HepG2 (cell line): ENCODE measurements at regions not wholly inside any gene's neighbourhood (a gene's known extent, or its start where the extent isn't known, plus 50 kb on each side); places are given as distances from the start of the nearest gene placed in this dataset.

Experiments used
- ATAC-seq: fragments of 200-7000 bp; cut with Tn5 transposase; 3 replicates; pipeline ENCODE4 v1.9.1; 2020; ENCODE audit warnings: mild to moderate bottlenecking, moderate library complexity
- BruUV-seq: library from RNA; stranded (reverse); fragments of 400-500 nt; replicated peaks from 2 replicates; lab custom pipeline; 2021; lab: Mats Ljungman, UMichigan
- CTCF ChIA-PET: fragments of 300-600 bp; formaldehyde crosslinking; extraction: SDS; loops from one replicate; lab custom pipeline; 2021; ENCODE audit warnings: low total read pairs, inconsistent platforms, low intra/inter-chr PET ratio; lab: Yijun Ruan, JAX
- POLR2A ChIA-PET: fragments of 350-600 bp; sonication (Branson Sonifier 250); formaldehyde crosslinking; loops from one replicate; lab custom pipeline; 2020; ENCODE audit warnings: antibody characterized with exemption, inconsistent platforms; lab: Yijun Ruan, JAX
- DNase-seq: peaks from one replicate; pipeline ENCODE4 v3.0.0-alpha.2; 2015; ENCODE audit warnings: low spot score
- FAIRE-seq: peaks from 3 replicates; lab custom pipeline; 2011; peaks lifted over from hg19 to GRCh38; lab: Jason Lieb, UNC
- H2AFZ ChIP-seq: one replicate; pipeline ENCODE4 v1.6.1; 2011; ENCODE audit warnings: low read length, inconsistent platforms
- H3K27ac ChIP-seq: fragments of 300-600 bp; 3 replicates; pipeline ENCODE4 v1.8.0; 2011; ENCODE audit warnings: mixed run types, mild to moderate bottlenecking, mixed read lengths, low read length, inconsistent platforms; ENCODE audit not compliant: insufficient read depth; ENCODE audit errors: extremely low read length
- H3K27me3 ChIP-seq, 2 experiments: fragments of 200-600 bp in 1 of 2; 2 replicates in 1 of 2; 3 replicates in 1 of 2; pipeline versions ENCODE4 v1.6.0 to v1.8.0; 2011; ENCODE audit warnings: low read length in 2 of 2, mild to moderate bottlenecking in 2 of 2, moderate library complexity in 2 of 2, inconsistent platforms in 1 of 2; ENCODE audit not compliant: insufficient read depth in 2 of 2, control insufficient read depth in 1 of 2
- H3K36me3 ChIP-seq, 2 experiments: fragments of 200-600 bp in 1 of 2; replicated peaks in 1 of 2; 2 replicates in 1 of 2; 3 replicates in 1 of 2; pipeline versions ENCODE4 v1.5.1 to v1.8.0; 2011; ENCODE audit warnings: low read length in 2 of 2, inconsistent platforms in 1 of 2; ENCODE audit not compliant: insufficient read depth in 2 of 2, control insufficient read depth in 1 of 2
- H3K4me1 ChIP-seq: 2 replicates; pipeline ENCODE4 v1.5.1; 2012; ENCODE audit warnings: low read length, inconsistent platforms; ENCODE audit not compliant: insufficient read depth
- H3K4me2 ChIP-seq: 2 replicates; pipeline ENCODE4 v1.6.0; 2011; ENCODE audit warnings: low read depth, low read length, inconsistent platforms
- H3K4me3 ChIP-seq, 3 experiments: fragments of 200-600 bp in 1 of 3; sonication (generic), shearing (Covaris generic) in 1 of 3; replicated peaks in 1 of 3; 2 replicates each; pipeline ENCODE4 v1.5.1; 2011 to 2016; ENCODE audit warnings: low read length in 3 of 3, inconsistent platforms in 2 of 3, low read depth in 2 of 3, mild to moderate bottlenecking in 2 of 3, control low read depth in 1 of 3, mixed read lengths in 1 of 3; ENCODE audit not compliant: insufficient read depth in 1 of 3
- H3K79me2 ChIP-seq: one replicate; pipeline ENCODE4 v1.6.1; 2011; ENCODE audit warnings: low read length, inconsistent platforms; ENCODE audit not compliant: insufficient read depth
- H3K9ac ChIP-seq: 2 replicates; pipeline ENCODE4 v1.6.0; 2011; ENCODE audit warnings: mild to moderate bottlenecking, low read depth, low read length, inconsistent platforms; ENCODE audit not compliant: insufficient read depth
- H3K9me3 ChIP-seq: 2 replicates; pipeline ENCODE4 v1.5.1; 2012; ENCODE audit warnings: mild to moderate bottlenecking, low read length
- H4K20me1 ChIP-seq: 2 replicates; pipeline ENCODE4 v1.6.0; 2011; ENCODE audit warnings: inconsistent platforms, mild to moderate bottlenecking, low read length, moderate library complexity; ENCODE audit not compliant: insufficient read depth
- FOXJ3 ChIP-seq: sonication (generic); formaldehyde crosslinking; IDR thresholded peaks from 2 replicates; pipeline ENCODE4 v1.4.0; 2020; ENCODE audit warnings: missing genetic modification reagents, mild to moderate bottlenecking, borderline replicate concordance
- KMT2A ChIP-seq: sonication (generic); formaldehyde crosslinking; IDR thresholded peaks from 2 replicates; pipeline ENCODE4 v1.4.0; 2020; ENCODE audit warnings: missing genetic modification reagents
- PRPF4 ChIP-seq: fragments of 200-400 bp; formaldehyde crosslinking; IDR thresholded peaks from 2 replicates; pipeline ENCODE4 v1.6.1; 2016; ENCODE audit warnings: low read length, low read depth; ENCODE audit not compliant: poor library complexity, severe bottlenecking
- ZNF775 ChIP-seq: sonication (generic); formaldehyde crosslinking; IDR thresholded peaks from 2 replicates; pipeline ENCODE4 v1.4.0; 2020; ENCODE audit warnings: missing genetic modification reagents, mild to moderate bottlenecking, moderate library complexity, borderline replicate concordance
- WGBS: methylation state at CpG from one replicate; pipeline ENCODE4 v1.1.6; 2017; ENCODE audit warnings: low lambda C conversion rate; 5-methylcytosine and 5-hydroxymethylcytosine counted together
- in situ Hi-C: cut with HindIII; loops from 2 replicates; pipeline ENCODE4 v1.10.0; 2017; ENCODE audit warnings: low pct_unique_long_range_greater_than_20kb; ENCODE audit not compliant: extremely low pct_ligation_motif_present
- intact Hi-C: fragments of 100-400 bp; cut with micrococcal nuclease; formaldehyde crosslinking; loops from one replicate; pipeline ENCODE4 v1.10.0; 2022; ENCODE audit not compliant: unreplicated experiment
- TF ChIP-seq, protein P1 (sequence below), 2 experiments: fragments of 450-650 bp in 1 of 2; sonication (generic) in 1 of 2; formaldehyde crosslinking in 1 of 2; IDR thresholded peaks; 2 replicates each; pipeline versions ENCODE4 v1.6.1 to v1.8.0; 2016 to 2022; ENCODE audit warnings: antibody characterized with exemption in 1 of 2, mild to moderate bottlenecking in 1 of 2, missing genetic modification reagents in 1 of 2
- TF ChIP-seq, protein P2 (sequence below): sonication (generic); formaldehyde crosslinking; IDR thresholded peaks from 2 replicates; pipeline ENCODE4 v1.4.0; 2020; ENCODE audit warnings: missing genetic modification reagents
- TF ChIP-seq, protein P3 (sequence below): sonication (generic); formaldehyde crosslinking; IDR thresholded peaks from 2 replicates; pipeline ENCODE4 v1.4.0; 2020; ENCODE audit warnings: missing genetic modification reagents

- TF ChIP-seq ZNF775: no peak
These were observed 1134.3 kb downstream of the NCAM2 start (continued) for GRCh38 chr21:22132358-22133071.

DNA sequence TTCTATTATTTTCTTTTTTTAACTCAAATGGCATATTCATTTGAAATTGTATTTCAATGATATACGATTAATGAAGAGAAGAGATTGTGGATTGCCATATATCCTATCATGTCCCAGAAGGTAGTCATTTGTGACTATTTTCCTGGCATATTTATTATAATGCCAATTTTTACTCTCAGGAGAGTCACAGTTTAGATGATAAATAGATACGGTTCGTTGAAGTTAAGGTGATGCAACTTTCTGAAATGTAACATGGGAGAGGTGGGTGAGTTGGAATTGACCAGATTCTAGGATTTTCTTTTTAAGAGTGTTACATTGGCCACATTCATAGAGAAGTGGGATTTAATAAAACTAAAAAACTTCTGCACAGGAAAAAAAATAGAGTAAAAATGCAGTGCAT is 1138.5 kb downstream of the NCAM2 start:
- POLR2A ChIA-PET: no interaction called here
- TF ChIP-seq, protein P1, sequence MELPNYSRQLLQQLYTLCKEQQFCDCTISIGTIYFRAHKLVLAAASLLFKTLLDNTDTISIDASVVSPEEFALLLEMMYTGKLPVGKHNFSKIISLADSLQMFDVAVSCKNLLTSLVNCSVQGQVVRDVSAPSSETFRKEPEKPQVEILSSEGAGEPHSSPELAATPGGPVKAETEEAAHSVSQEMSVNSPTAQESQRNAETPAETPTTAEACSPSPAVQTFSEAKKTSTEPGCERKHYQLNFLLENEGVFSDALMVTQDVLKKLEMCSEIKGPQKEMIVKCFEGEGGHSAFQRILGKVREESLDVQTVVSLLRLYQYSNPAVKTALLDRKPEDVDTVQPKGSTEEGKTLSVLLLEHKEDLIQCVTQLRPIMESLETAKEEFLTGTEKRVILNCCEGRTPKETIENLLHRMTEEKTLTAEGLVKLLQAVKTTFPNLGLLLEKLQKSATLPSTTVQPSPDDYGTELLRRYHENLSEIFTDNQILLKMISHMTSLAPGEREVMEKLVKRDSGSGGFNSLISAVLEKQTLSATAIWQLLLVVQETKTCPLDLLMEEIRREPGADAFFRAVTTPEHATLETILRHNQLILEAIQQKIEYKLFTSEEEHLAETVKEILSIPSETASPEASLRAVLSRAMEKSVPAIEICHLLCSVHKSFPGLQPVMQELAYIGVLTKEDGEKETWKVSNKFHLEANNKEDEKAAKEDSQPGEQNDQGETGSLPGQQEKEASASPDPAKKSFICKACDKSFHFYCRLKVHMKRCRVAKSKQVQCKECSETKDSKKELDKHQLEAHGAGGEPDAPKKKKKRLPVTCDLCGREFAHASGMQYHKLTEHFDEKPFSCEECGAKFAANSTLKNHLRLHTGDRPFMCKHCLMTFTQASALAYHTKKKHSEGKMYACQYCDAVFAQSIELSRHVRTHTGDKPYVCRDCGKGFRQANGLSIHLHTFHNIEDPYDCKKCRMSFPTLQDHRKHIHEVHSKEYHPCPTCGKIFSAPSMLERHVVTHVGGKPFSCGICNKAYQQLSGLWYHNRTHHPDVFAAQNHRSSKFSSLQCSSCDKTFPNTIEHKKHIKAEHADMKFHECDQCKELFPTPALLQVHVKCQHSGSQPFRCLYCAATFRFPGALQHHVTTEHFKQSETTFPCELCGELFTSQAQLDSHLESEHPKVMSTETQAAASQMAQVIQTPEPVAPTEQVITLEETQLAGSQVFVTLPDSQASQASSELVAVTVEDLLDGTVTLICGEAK (IDR thresholded peaks at IDR 0.05): no peak
- TF ChIP-seq, protein P1 (CRISPR knock-in tag; IDR thresholded peaks at IDR 0.05): no peak
- TF ChIP-seq KMT2A (CRISPR knock-in tag) (no peak), PRPF4 (no peak), FOXJ3 (no peak)
- TF ChIP-seq, protein P2, sequence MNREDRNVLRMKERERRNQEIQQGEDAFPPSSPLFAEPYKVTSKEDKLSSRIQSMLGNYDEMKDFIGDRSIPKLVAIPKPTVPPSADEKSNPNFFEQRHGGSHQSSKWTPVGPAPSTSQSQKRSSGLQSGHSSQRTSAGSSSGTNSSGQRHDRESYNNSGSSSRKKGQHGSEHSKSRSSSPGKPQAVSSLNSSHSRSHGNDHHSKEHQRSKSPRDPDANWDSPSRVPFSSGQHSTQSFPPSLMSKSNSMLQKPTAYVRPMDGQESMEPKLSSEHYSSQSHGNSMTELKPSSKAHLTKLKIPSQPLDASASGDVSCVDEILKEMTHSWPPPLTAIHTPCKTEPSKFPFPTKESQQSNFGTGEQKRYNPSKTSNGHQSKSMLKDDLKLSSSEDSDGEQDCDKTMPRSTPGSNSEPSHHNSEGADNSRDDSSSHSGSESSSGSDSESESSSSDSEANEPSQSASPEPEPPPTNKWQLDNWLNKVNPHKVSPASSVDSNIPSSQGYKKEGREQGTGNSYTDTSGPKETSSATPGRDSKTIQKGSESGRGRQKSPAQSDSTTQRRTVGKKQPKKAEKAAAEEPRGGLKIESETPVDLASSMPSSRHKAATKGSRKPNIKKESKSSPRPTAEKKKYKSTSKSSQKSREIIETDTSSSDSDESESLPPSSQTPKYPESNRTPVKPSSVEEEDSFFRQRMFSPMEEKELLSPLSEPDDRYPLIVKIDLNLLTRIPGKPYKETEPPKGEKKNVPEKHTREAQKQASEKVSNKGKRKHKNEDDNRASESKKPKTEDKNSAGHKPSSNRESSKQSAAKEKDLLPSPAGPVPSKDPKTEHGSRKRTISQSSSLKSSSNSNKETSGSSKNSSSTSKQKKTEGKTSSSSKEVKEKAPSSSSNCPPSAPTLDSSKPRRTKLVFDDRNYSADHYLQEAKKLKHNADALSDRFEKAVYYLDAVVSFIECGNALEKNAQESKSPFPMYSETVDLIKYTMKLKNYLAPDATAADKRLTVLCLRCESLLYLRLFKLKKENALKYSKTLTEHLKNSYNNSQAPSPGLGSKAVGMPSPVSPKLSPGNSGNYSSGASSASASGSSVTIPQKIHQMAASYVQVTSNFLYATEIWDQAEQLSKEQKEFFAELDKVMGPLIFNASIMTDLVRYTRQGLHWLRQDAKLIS (CRISPR knock-in tag): no peak
- TF ChIP-seq, protein P3, sequence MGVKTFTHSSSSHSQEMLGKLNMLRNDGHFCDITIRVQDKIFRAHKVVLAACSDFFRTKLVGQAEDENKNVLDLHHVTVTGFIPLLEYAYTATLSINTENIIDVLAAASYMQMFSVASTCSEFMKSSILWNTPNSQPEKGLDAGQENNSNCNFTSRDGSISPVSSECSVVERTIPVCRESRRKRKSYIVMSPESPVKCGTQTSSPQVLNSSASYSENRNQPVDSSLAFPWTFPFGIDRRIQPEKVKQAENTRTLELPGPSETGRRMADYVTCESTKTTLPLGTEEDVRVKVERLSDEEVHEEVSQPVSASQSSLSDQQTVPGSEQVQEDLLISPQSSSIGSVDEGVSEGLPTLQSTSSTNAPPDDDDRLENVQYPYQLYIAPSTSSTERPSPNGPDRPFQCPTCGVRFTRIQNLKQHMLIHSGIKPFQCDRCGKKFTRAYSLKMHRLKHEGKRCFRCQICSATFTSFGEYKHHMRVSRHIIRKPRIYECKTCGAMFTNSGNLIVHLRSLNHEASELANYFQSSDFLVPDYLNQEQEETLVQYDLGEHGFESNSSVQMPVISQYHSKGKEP (CRISPR knock-in tag): no peak

More for the DNA sequence above, 1138.5 kb downstream of the NCAM2 start:
- no peak for ATAC-seq
- no peak overlapping the region for H3K4me3 ChIP-seq
- H3K9me3 ChIP-seq: peaks cover 83% of the 10 kb centered on the region
- no peak overlapping the region for H3K9ac ChIP-seq
- CTCF ChIA-PET: no interaction called here
- BruUV-seq: no TSS peak
- H3K4me2 ChIP-seq: no peak overlapping the region
- in situ Hi-C loops (no loop called here), intact Hi-C loops (no loop called here)
- H3K27ac ChIP-seq: no peak overlapping the region
- no peak overlapping the region for H2AFZ ChIP-seq
- H3K79me2 ChIP-seq: no peaks in the 10 kb centered on the region
- FAIRE-seq: no peak
- no peaks in the 10 kb centered on the region; a peak in 1 of 5 replicates for H3K27me3 ChIP-seq
- no peaks in the 10 kb centered on the region for H4K20me1 ChIP-seq
- H3K36me3 ChIP-seq: no peaks in the 10 kb centered on the region
- 21% methylated on average over 3 of the region's 3 CpGs for WGBS
- no peak for DNase-seq
- H3K4me1 ChIP-seq: no peaks in the 10 kb centered on the region
